ENCODE measurements at regions not wholly inside any gene's neighbourhood (a gene's known extent, or its start where the extent isn't known, plus 50 kb on each side); places are given as distances from the start of the nearest gene placed in this dataset.

DNA sequence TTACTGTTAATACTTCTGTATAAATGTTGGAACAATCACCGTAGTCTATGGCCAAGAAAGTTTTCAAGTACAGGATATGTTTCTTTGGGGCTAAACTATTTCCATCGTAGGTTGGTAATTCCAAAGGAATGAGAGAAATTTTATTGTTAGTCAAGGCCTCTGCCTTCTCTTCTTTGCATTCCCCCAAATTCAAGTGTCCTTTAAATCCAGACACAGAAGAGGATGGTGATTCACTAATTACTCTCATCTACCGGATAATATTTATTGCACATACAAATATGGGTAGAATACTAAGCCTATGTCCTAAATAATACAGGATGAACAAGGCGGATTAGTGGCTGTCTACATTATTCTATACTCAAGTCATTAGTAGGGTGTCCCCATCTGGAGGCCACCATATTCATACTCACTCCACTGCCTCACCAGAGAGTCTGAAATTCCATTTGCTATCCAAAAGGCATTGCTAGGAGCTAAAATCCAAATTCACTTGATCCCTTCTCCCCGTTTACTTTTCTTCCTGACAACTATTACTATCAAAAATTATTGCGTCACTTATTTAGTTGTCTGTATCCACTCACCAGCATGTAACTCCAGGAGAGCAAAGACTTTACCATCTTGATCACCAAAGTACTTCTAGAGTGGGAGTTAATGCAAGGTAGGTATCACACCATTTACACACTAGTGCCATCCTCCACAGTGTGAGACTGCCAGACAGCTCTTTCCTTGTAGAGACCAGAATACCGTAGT, 82.4 kb upstream of the SGCG start:
- Histone ChIP-seq H3K4me3 (ENCODE audit: insufficient read depth, low read depth, low read length) (no peak overlapping the region), H3K79me2 (ENCODE audit: insufficient read depth, low read length) (no peaks in the 10 kb centered on the region), H3K36me3 (ENCODE audit: insufficient read depth, low read length) (no peaks in the 10 kb centered on the region), H3K27me3 (ENCODE audit: insufficient read depth, low read length) (no peaks in the 10 kb centered on the region), H3K27ac (ENCODE audit: low read depth, low read length) (no peak overlapping the region), H2AFZ (ENCODE audit: low read depth, low read length) (no peak overlapping the region), H3K4me2 (ENCODE audit: low read length) (no peak overlapping the region), H3K9ac (ENCODE audit: low read length) (no peak overlapping the region), H3K4me1 (ENCODE audit: insufficient read depth, low read length) (no peaks in the 10 kb centered on the region), H4K20me1 (ENCODE audit: insufficient read depth, low read length) (no peaks in the 10 kb centered on the region), H3K9me3 (ENCODE audit: insufficient read depth, low read depth, low read length) (no peaks in the 10 kb centered on the region)
- H3K4me1 Mint-ChIP-seq (ENCODE audit: low read depth, unreplicated experiment) = no peaks in the 10 kb centered on the region
- H3K27ac Mint-ChIP-seq (ENCODE audit: unreplicated experiment) = no peak overlapping the region
- TF ChIP-seq, protein P1, sequence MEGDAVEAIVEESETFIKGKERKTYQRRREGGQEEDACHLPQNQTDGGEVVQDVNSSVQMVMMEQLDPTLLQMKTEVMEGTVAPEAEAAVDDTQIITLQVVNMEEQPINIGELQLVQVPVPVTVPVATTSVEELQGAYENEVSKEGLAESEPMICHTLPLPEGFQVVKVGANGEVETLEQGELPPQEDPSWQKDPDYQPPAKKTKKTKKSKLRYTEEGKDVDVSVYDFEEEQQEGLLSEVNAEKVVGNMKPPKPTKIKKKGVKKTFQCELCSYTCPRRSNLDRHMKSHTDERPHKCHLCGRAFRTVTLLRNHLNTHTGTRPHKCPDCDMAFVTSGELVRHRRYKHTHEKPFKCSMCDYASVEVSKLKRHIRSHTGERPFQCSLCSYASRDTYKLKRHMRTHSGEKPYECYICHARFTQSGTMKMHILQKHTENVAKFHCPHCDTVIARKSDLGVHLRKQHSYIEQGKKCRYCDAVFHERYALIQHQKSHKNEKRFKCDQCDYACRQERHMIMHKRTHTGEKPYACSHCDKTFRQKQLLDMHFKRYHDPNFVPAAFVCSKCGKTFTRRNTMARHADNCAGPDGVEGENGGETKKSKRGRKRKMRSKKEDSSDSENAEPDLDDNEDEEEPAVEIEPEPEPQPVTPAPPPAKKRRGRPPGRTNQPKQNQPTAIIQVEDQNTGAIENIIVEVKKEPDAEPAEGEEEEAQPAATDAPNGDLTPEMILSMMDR (IDR thresholded peaks at IDR 0.05; ENCODE audit: insufficient read depth, low read depth, low read length) = no peak
- FAIRE-seq = no peak
- H3K27me3 Mint-ChIP-seq (ENCODE audit: low read depth, unreplicated experiment) = peaks cover 13% of the 10 kb centered on the region
- peaks cover 2% of the 10 kb centered on the region for H3K9me3 Mint-ChIP-seq (ENCODE audit: unreplicated experiment)
- H3K4me3 Mint-ChIP-seq (ENCODE audit: unreplicated experiment) = no peak overlapping the region
- H3K36me3 Mint-ChIP-seq (ENCODE audit: low read depth, unreplicated experiment) = no peaks in the 10 kb centered on the region
- DNase-seq (ENCODE audit: low read depth) = no peak

DNA sequence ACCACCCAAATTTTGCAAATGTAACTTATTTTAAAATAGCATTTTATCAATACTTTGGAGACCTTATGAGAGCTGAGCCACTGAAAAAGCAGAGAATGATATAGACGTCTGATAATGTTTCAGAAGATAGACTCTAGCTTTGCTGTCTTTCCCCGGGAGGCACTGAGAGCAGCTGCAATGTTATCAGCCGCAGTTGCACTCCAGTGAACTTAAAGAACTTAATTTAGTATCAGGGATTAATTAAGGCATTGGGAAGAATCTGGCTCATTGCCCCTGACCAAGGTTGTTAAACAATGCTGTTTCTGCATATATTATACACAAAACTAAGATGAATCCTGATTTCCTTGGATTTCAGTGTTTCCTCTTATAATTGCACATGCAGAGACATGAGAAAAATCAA, 75.7 kb upstream of the SGCG start:
- no peaks in the 10 kb centered on the region for H3K79me2 ChIP-seq (ENCODE audit: insufficient read depth, low read length)
- TF ChIP-seq EZH2 (IDR thresholded peaks at IDR 0.05; ENCODE audit: insufficient read depth, low read length) = no peak
- no peaks in the 10 kb centered on the region for H4K20me1 ChIP-seq (ENCODE audit: insufficient read depth, low read length)
- H3K4me3 ChIP-seq (ENCODE audit: insufficient read depth, low read depth, low read length) = no peak overlapping the region
- no peak overlapping the region for H3K4me2 ChIP-seq (ENCODE audit: low read length)
- H3K4me1 ChIP-seq (ENCODE audit: insufficient read depth, low read length) = no peaks in the 10 kb centered on the region
- FAIRE-seq (no peak), DNase-seq (ENCODE audit: low read depth) (no peak)
- peaks cover 3% of the 10 kb centered on the region for H3K27me3 Mint-ChIP-seq (ENCODE audit: low read depth, unreplicated experiment)
- no peaks in the 10 kb centered on the region for H3K36me3 Mint-ChIP-seq (ENCODE audit: low read depth, unreplicated experiment)
- no peaks in the 10 kb centered on the region for H3K27me3 ChIP-seq (ENCODE audit: insufficient read depth, low read length)
- no peaks in the 10 kb centered on the region for H3K36me3 ChIP-seq (ENCODE audit: insufficient read depth, low read length)
- no peak overlapping the region for H3K9ac ChIP-seq (ENCODE audit: low read length)
- H2AFZ ChIP-seq (ENCODE audit: low read depth, low read length) = no peak overlapping the region
- no peak overlapping the region for H3K27ac ChIP-seq (ENCODE audit: low read depth, low read length)
- H3K27ac Mint-ChIP-seq (ENCODE audit: unreplicated experiment) = no peak overlapping the region
- no peaks in the 10 kb centered on the region for H3K9me3 ChIP-seq (ENCODE audit: insufficient read depth, low read depth, low read length)
- no peak overlapping the region for H3K4me3 Mint-ChIP-seq (ENCODE audit: unreplicated experiment)
- H3K4me1 Mint-ChIP-seq (ENCODE audit: low read depth, unreplicated experiment) = no peaks in the 10 kb centered on the region
- H3K9me3 Mint-ChIP-seq (ENCODE audit: unreplicated experiment) = peaks cover 5% of the 10 kb centered on the region

DNA sequence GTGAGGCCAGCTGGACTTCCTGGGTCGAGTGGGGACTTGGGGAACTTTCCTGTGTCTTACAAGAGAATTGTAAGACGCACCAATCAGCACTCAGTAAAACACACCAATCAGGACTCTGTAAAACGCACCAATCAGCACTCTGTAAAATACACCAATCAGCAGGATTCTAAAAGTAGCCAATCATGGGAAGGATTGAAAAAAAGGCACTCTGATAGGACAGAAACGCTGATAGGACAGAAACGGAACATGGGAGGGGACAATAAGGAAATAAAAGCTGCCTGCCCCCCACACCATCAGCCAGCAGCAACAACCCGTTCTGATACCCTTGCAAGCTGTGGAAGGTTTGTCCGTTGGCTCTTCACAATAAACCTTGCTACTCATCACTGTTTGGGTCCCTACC, 73.1 kb upstream of the SGCG start:
- Mint-ChIP-seq H3K27me3 (ENCODE audit: low read depth, unreplicated experiment) (no peaks in the 10 kb centered on the region), H3K4me1 (ENCODE audit: low read depth, unreplicated experiment) (no peaks in the 10 kb centered on the region), H3K4me3 (ENCODE audit: unreplicated experiment) (no peak overlapping the region), H3K27ac (ENCODE audit: unreplicated experiment) (no peak overlapping the region), H3K36me3 (ENCODE audit: low read depth, unreplicated experiment) (no peaks in the 10 kb centered on the region), H3K9me3 (ENCODE audit: unreplicated experiment) (peaks cover 2% of the 10 kb centered on the region)
- H3K9me3 ChIP-seq (ENCODE audit: insufficient read depth, low read depth, low read length) = no peaks in the 10 kb centered on the region
- no peak overlapping the region for H3K9ac ChIP-seq (ENCODE audit: low read length)
- H3K79me2 ChIP-seq (ENCODE audit: insufficient read depth, low read length) = no peaks in the 10 kb centered on the region
- no peak overlapping the region for H3K27ac ChIP-seq (ENCODE audit: low read depth, low read length)
- no peak for TF ChIP-seq EZH2 (IDR thresholded peaks at IDR 0.05; ENCODE audit: insufficient read depth, low read length)
- TF ChIP-seq, protein P1 (IDR thresholded peaks at IDR 0.05; ENCODE audit: insufficient read depth, low read depth, low read length) = no peak
- no peak overlapping the region for H2AFZ ChIP-seq (ENCODE audit: low read depth, low read length)
- no peaks in the 10 kb centered on the region for H3K36me3 ChIP-seq (ENCODE audit: insufficient read depth, low read length)
- no peaks in the 10 kb centered on the region for H3K4me1 ChIP-seq (ENCODE audit: insufficient read depth, low read length)
- H3K4me3 ChIP-seq (ENCODE audit: insufficient read depth, low read depth, low read length) = no peak overlapping the region
- no peak overlapping the region for H3K4me2 ChIP-seq (ENCODE audit: low read length)
- H4K20me1 ChIP-seq (ENCODE audit: insufficient read depth, low read length) = no peaks in the 10 kb centered on the region
- H3K27me3 ChIP-seq (ENCODE audit: insufficient read depth, low read length) = no peaks in the 10 kb centered on the region
- FAIRE-seq (no peak), DNase-seq (ENCODE audit: low read depth) (no peak)
